ENCODE measurements at regions not wholly inside any gene's neighbourhood (a gene's known extent, or its start where the extent isn't known, plus 50 kb on each side); places are given as distances from the start of the nearest gene placed in this dataset.

DNA sequence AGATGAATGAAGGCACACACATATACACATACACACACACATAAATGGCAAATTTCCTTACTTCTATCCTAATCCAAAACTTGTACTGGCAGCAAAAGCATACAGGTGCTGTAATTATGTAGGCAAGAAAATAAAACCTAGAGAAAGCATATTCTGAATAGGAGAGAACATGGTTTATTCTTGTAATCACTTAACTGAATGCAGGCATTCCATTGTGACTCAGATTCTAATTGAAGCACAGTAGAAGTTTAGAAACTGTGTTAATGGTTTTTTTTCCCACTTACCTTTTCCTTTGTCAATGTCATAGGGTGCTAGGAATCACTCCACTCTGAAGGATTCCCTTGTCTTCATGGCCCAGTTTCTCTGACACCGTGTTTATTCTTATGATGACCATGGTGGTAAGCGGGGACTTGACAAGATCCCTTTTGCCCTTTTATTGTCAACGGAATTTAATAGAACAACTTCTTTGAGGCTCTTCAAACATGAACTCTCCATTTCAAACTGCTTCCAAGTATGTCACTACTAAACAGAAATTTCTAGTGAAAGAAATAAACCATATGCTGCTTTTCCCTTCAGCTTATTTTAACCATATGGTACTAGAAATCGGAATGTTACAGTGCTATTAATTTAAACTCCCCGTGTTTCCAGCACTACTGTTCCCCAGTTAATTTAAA lies 164.2 kb downstream of the OGFRL1 start:
- TF ChIP-seq, protein P1, sequence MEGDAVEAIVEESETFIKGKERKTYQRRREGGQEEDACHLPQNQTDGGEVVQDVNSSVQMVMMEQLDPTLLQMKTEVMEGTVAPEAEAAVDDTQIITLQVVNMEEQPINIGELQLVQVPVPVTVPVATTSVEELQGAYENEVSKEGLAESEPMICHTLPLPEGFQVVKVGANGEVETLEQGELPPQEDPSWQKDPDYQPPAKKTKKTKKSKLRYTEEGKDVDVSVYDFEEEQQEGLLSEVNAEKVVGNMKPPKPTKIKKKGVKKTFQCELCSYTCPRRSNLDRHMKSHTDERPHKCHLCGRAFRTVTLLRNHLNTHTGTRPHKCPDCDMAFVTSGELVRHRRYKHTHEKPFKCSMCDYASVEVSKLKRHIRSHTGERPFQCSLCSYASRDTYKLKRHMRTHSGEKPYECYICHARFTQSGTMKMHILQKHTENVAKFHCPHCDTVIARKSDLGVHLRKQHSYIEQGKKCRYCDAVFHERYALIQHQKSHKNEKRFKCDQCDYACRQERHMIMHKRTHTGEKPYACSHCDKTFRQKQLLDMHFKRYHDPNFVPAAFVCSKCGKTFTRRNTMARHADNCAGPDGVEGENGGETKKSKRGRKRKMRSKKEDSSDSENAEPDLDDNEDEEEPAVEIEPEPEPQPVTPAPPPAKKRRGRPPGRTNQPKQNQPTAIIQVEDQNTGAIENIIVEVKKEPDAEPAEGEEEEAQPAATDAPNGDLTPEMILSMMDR (IDR thresholded peaks at IDR 0.05) = no peak
- TF ChIP-seq POLR2A (IDR thresholded peaks at IDR 0.05) = no peak

Data from testis (tissue), 2 donors.